ENCODE measurements at regions not wholly inside any gene's neighbourhood (a gene's known extent, or its start where the extent isn't known, plus 50 kb on each side); places are given as distances from the start of the nearest gene placed in this dataset.

GRCh38 chr16:26605626-26606271, 461.0 kb upstream of the C16orf82 start (continued):
- TF ChIP-seq RORB (CRISPR knock-in tag; IDR thresholded peaks at IDR 0.05) = no peak
- no peak for TF ChIP-seq ZNF281 (CRISPR knock-in tag; IDR thresholded peaks at IDR 0.05)

- CTCF ChIA-PET = interaction anchor here (1.9 kb wide), 1 partner anchor 39 kb away, joined by 7 read pairs; no protein-coding TSS in a partner anchor
- H3K4me3 Mint-ChIP-seq = no peak overlapping the region
- TF ChIP-seq IRF1 (CRISPR knock-in tag; IDR thresholded peaks at IDR 0.05) = no peak
- no peak for TF ChIP-seq CDX4 (CRISPR knock-in tag; IDR thresholded peaks at IDR 0.05; ENCODE audit: borderline replicate concordance)
- TF ChIP-seq AR (CRISPR knock-in tag; IDR thresholded peaks at IDR 0.05) = no peak
- TF ChIP-seq ATF2 (CRISPR knock-in tag; IDR thresholded peaks at IDR 0.05; ENCODE audit: borderline replicate concordance, low read depth) = no peak
- TF ChIP-seq PRDM15 (CRISPR knock-in tag; IDR thresholded peaks at IDR 0.05) = no peak
- no peak for TF ChIP-seq MLX (CRISPR knock-in tag; IDR thresholded peaks at IDR 0.05)
- no peak for TF ChIP-seq JUN (CRISPR knock-in tag; IDR thresholded peaks at IDR 0.05)
- no peak for TF ChIP-seq ZNF317 (CRISPR knock-in tag; IDR thresholded peaks at IDR 0.05; ENCODE audit: borderline replicate concordance, low read depth)
- no peak for TF ChIP-seq TEAD1 (CRISPR knock-in tag; IDR thresholded peaks at IDR 0.05)
- no peak for TF ChIP-seq MXD4 (CRISPR knock-in tag; IDR thresholded peaks at IDR 0.05; ENCODE audit: borderline replicate concordance)
- TF ChIP-seq CTCF (IDR thresholded peaks at IDR 0.05) = no peak
- no peak for TF ChIP-seq ZBTB43 (CRISPR knock-in tag; IDR thresholded peaks at IDR 0.05)
- TF ChIP-seq NR3C1 (CRISPR knock-in tag; conservative IDR thresholded peaks at IDR 0.05; ENCODE audit: low read depth) = no peak
- no peak for TF ChIP-seq ZNF396 (CRISPR knock-in tag; IDR thresholded peaks at IDR 0.05; ENCODE audit: borderline replicate concordance)
- TF ChIP-seq NFATC4 (CRISPR knock-in tag; IDR thresholded peaks at IDR 0.05) = no peak
These were observed 460.2 kb upstream of the C16orf82 start for GRCh38 chr16:26606381-26607150.

More at GRCh38 chr16:26606381-26607150, 460.2 kb upstream of the C16orf82 start:
- DNase-seq (ENCODE audit: low spot score) (no peak), ATAC-seq (no peak)
- H3K36me3 Mint-ChIP-seq = no peaks in the 10 kb centered on the region
- POLR2A ChIA-PET = no interaction called here
- H3K4me1 Mint-ChIP-seq = no peaks in the 10 kb centered on the region
- peaks cover 3% of the 10 kb centered on the region; the same call in 1 of the 2 replicates for H3K9me3 Mint-ChIP-seq
- H3K27me3 Mint-ChIP-seq (ENCODE audit: low read depth) = no peaks in the 10 kb centered on the region; the same call in 1 of the 2 replicates
- H3K27ac Mint-ChIP-seq = no peak overlapping the region
